ENCODE measurements at regions not wholly inside any gene's neighbourhood (a gene's known extent, or its start where the extent isn't known, plus 50 kb on each side); places are given as distances from the start of the nearest gene placed in this dataset.

- DNase-seq (no peak), ATAC-seq (ENCODE audit: low read depth) (no peak)
- H3K27me3 Mint-ChIP-seq = no peaks in the 10 kb centered on the region
- H3K36me3 Mint-ChIP-seq = no peaks in the 10 kb centered on the region
- no peak overlapping the region for H3K27ac Mint-ChIP-seq
- H3K4me1 Mint-ChIP-seq = no peaks in the 10 kb centered on the region
- POLR2A ChIA-PET = no interaction called here
- H3K9me3 Mint-ChIP-seq = peaks cover 2% of the 10 kb centered on the region
- H3K4me3 Mint-ChIP-seq = no peak overlapping the region
These were observed 105.5 kb upstream of the PAPPA start for GRCh38 chr9:116048081-116048480.

- POLR2A ChIA-PET = no interaction called here
- H3K4me3 Mint-ChIP-seq = no peak overlapping the region
- no peaks in the 10 kb centered on the region for H3K27me3 Mint-ChIP-seq
- DNase-seq = no peak
- no peaks in the 10 kb centered on the region for H3K36me3 Mint-ChIP-seq
- no peak for ATAC-seq (ENCODE audit: low read depth)
- no peak overlapping the region for H3K27ac Mint-ChIP-seq
- H3K9me3 Mint-ChIP-seq = peaks cover 2% of the 10 kb centered on the region
- no peaks in the 10 kb centered on the region for H3K4me1 Mint-ChIP-seq
These were observed 104.1 kb upstream of the PAPPA start for GRCh38 chr9:116049456-116049855.

GRCh38 chr9:116051528-116051927 is 102.1 kb upstream of the PAPPA start:
- Mint-ChIP-seq H3K4me3 (no peak overlapping the region), H3K4me1 (no peaks in the 10 kb centered on the region), H3K9me3 (peaks cover 3% of the 10 kb centered on the region), H3K36me3 (no peaks in the 10 kb centered on the region), H3K27ac (no peak overlapping the region), H3K27me3 (no peaks in the 10 kb centered on the region)
- POLR2A ChIA-PET = no interaction called here
- ATAC-seq (ENCODE audit: low read depth) = no peak
- DNase-seq = no peak

GRCh38 chr9:116055536-116055935 is 98.1 kb upstream of the PAPPA start:
- no peaks in the 10 kb centered on the region for H3K4me1 Mint-ChIP-seq
- ATAC-seq (ENCODE audit: low read depth) (no peak), DNase-seq (no peak)
- no peak overlapping the region for H3K4me3 Mint-ChIP-seq
- POLR2A ChIA-PET = no interaction called here
- no peaks in the 10 kb centered on the region for H3K27me3 Mint-ChIP-seq
- peaks cover 4% of the 10 kb centered on the region for H3K9me3 Mint-ChIP-seq
- H3K36me3 Mint-ChIP-seq = no peaks in the 10 kb centered on the region
- no peak overlapping the region for H3K27ac Mint-ChIP-seq

- Mint-ChIP-seq H3K36me3 (no peaks in the 10 kb centered on the region), H3K4me1 (no peaks in the 10 kb centered on the region), H3K9me3 (peaks cover 4% of the 10 kb centered on the region), H3K4me3 (no peak overlapping the region), H3K27ac (no peak overlapping the region), H3K27me3 (no peaks in the 10 kb centered on the region)
- POLR2A ChIA-PET = no interaction called here
- no peak for ATAC-seq (ENCODE audit: low read depth)
- no peak for DNase-seq
These were observed 96.2 kb upstream of the PAPPA start for GRCh38 chr9:116057371-116057770.

- Mint-ChIP-seq H3K27ac (no peak overlapping the region), H3K27me3 (no peaks in the 10 kb centered on the region), H3K9me3 (peaks cover 6% of the 10 kb centered on the region), H3K36me3 (no peaks in the 10 kb centered on the region), H3K4me1 (no peaks in the 10 kb centered on the region), H3K4me3 (no peak overlapping the region)
- DNase-seq (no peak), ATAC-seq (ENCODE audit: low read depth) (no peak)
- POLR2A ChIA-PET = no interaction called here
These were observed 95.2 kb upstream of the PAPPA start for GRCh38 chr9:116058421-116058820.

- Mint-ChIP-seq H3K9me3 (peaks cover 8% of the 10 kb centered on the region), H3K27ac (no peak overlapping the region), H3K27me3 (no peaks in the 10 kb centered on the region), H3K4me1 (no peaks in the 10 kb centered on the region), H3K4me3 (no peak overlapping the region), H3K36me3 (no peaks in the 10 kb centered on the region)
- DNase-seq (no peak), ATAC-seq (ENCODE audit: low read depth) (no peak)
- POLR2A ChIA-PET = no interaction called here
These were observed 94.1 kb upstream of the PAPPA start for GRCh38 chr9:116059466-116059865.

- DNase-seq = no peak
- H3K4me1 Mint-ChIP-seq = no peaks in the 10 kb centered on the region
- H3K4me3 Mint-ChIP-seq = no peak overlapping the region
These were observed 93.0 kb upstream of the PAPPA start for GRCh38 chr9:116060631-116061030.

GRCh38 chr9:116061546-116062205 is 91.9 kb upstream of the PAPPA start:
- Mint-ChIP-seq H3K4me1 (no peaks in the 10 kb centered on the region), H3K9me3 (peaks cover 5% of the 10 kb centered on the region), H3K27me3 (no peaks in the 10 kb centered on the region), H3K4me3 (no peak overlapping the region), H3K27ac (no peak overlapping the region), H3K36me3 (no peaks in the 10 kb centered on the region)
- no peak for DNase-seq
- ATAC-seq (ENCODE audit: low read depth) = no peak
- POLR2A ChIA-PET = no interaction called here

More at GRCh38 chr9:116060631-116061030, 93.0 kb upstream of the PAPPA start:
- no peaks in the 10 kb centered on the region for H3K36me3 Mint-ChIP-seq
- H3K27ac Mint-ChIP-seq = no peak overlapping the region
- POLR2A ChIA-PET = no interaction called here
- no peak for ATAC-seq (ENCODE audit: low read depth)
- no peaks in the 10 kb centered on the region for H3K27me3 Mint-ChIP-seq
- peaks cover 5% of the 10 kb centered on the region for H3K9me3 Mint-ChIP-seq

GRCh38 chr9:116062206-116062550 is 91.4 kb upstream of the PAPPA start:
- H3K4me3 Mint-ChIP-seq = no peak overlapping the region
- no peaks in the 10 kb centered on the region for H3K36me3 Mint-ChIP-seq
- DNase-seq (no peak), ATAC-seq (ENCODE audit: low read depth) (no peak)
- H3K9me3 Mint-ChIP-seq = peaks cover 5% of the 10 kb centered on the region
- POLR2A ChIA-PET = no interaction called here
- H3K27ac Mint-ChIP-seq = no peak overlapping the region
- H3K4me1 Mint-ChIP-seq = no peaks in the 10 kb centered on the region
- no peaks in the 10 kb centered on the region for H3K27me3 Mint-ChIP-seq

- no peaks in the 10 kb centered on the region for H3K36me3 Mint-ChIP-seq
- peaks cover 4% of the 10 kb centered on the region for H3K9me3 Mint-ChIP-seq
- H3K27ac Mint-ChIP-seq = no peak overlapping the region
- H3K27me3 Mint-ChIP-seq = no peaks in the 10 kb centered on the region
- H3K4me1 Mint-ChIP-seq = no peaks in the 10 kb centered on the region
- DNase-seq (no peak), ATAC-seq (ENCODE audit: low read depth) (no peak)
- POLR2A ChIA-PET = no interaction called here
- no peak overlapping the region for H3K4me3 Mint-ChIP-seq
These were observed 88.6 kb upstream of the PAPPA start for GRCh38 chr9:116064970-116065369.

GRCh38 chr9:116066221-116066620 is 87.4 kb upstream of the PAPPA start:
- H3K4me3 Mint-ChIP-seq = no peak overlapping the region
- H3K27ac Mint-ChIP-seq = no peak overlapping the region
- POLR2A ChIA-PET = no interaction called here
- H3K9me3 Mint-ChIP-seq = peaks cover 4% of the 10 kb centered on the region
- ATAC-seq (ENCODE audit: low read depth) (no peak), DNase-seq (no peak)
- H3K4me1 Mint-ChIP-seq = no peaks in the 10 kb centered on the region
- no peaks in the 10 kb centered on the region for H3K27me3 Mint-ChIP-seq
- no peaks in the 10 kb centered on the region for H3K36me3 Mint-ChIP-seq

- no peak for DNase-seq
- no peaks in the 10 kb centered on the region for H3K36me3 Mint-ChIP-seq
- POLR2A ChIA-PET = no interaction called here
- no peak overlapping the region for H3K27ac Mint-ChIP-seq
- no peak overlapping the region for H3K4me3 Mint-ChIP-seq
- H3K27me3 Mint-ChIP-seq = no peaks in the 10 kb centered on the region
- peaks cover 4% of the 10 kb centered on the region for H3K9me3 Mint-ChIP-seq
- no peak for ATAC-seq (ENCODE audit: low read depth)
- H3K4me1 Mint-ChIP-seq = no peaks in the 10 kb centered on the region
These were observed 86.0 kb upstream of the PAPPA start for GRCh38 chr9:116067566-116067965.

GRCh38 chr9:116070256-116070914 is 83.2 kb upstream of the PAPPA start:
- POLR2A ChIA-PET = no interaction called here
- no peak for DNase-seq
- no peaks in the 10 kb centered on the region for H3K27me3 Mint-ChIP-seq
- no peak overlapping the region for H3K4me3 Mint-ChIP-seq
- H3K36me3 Mint-ChIP-seq = no peaks in the 10 kb centered on the region
- H3K9me3 Mint-ChIP-seq = no peaks in the 10 kb centered on the region
- no peak overlapping the region for H3K27ac Mint-ChIP-seq
- H3K4me1 Mint-ChIP-seq = no peaks in the 10 kb centered on the region
- no peak for ATAC-seq (ENCODE audit: low read depth)
